ENCODE measurements at regions not wholly inside any gene's neighbourhood (a gene's known extent, or its start where the extent isn't known, plus 50 kb on each side); places are given as distances from the start of the nearest gene placed in this dataset.

- no peak for TF ChIP-seq CTCF (IDR thresholded peaks at IDR 0.05)
- no peak for TF ChIP-seq EZH2 (IDR thresholded peaks at IDR 0.05)
Observed at GRCh38 chr9:13898957-13899356, 415.0 kb downstream of the NFIB start.
